ENCODE measurements at regions not wholly inside any gene's neighbourhood (a gene's known extent, or its start where the extent isn't known, plus 50 kb on each side); places are given as distances from the start of the nearest gene placed in this dataset.

DNA sequence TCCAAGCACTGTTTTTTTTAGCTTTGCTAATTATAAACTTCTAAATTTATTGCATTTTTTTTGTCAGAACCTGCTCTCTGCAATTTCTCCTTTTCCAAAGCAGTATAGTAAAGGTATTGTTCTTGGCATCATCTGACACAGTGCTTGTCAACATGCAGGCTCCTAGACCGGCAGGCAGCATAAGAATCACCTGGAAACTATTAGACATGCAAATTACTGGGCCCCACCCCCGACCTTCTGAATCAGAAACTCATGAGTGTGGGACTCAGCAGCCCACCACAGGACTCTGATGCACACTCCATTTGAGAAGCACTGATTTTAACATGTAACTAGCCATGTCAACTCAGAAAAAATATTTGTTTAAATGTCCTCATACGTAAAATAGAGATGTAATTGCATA, 551.1 kb upstream of the CELF4 start:
- TF ChIP-seq, protein P1, sequence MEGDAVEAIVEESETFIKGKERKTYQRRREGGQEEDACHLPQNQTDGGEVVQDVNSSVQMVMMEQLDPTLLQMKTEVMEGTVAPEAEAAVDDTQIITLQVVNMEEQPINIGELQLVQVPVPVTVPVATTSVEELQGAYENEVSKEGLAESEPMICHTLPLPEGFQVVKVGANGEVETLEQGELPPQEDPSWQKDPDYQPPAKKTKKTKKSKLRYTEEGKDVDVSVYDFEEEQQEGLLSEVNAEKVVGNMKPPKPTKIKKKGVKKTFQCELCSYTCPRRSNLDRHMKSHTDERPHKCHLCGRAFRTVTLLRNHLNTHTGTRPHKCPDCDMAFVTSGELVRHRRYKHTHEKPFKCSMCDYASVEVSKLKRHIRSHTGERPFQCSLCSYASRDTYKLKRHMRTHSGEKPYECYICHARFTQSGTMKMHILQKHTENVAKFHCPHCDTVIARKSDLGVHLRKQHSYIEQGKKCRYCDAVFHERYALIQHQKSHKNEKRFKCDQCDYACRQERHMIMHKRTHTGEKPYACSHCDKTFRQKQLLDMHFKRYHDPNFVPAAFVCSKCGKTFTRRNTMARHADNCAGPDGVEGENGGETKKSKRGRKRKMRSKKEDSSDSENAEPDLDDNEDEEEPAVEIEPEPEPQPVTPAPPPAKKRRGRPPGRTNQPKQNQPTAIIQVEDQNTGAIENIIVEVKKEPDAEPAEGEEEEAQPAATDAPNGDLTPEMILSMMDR (IDR thresholded peaks at IDR 0.05): no peak
- TF ChIP-seq EZH2phosphoT487 (IDR thresholded peaks at IDR 0.05): no peak
